SU-DHL-6 (cell line): ENCODE measurements at regions not wholly inside any gene's neighbourhood (a gene's known extent, or its start where the extent isn't known, plus 50 kb on each side); places are given as distances from the start of the nearest gene placed in this dataset.

Experiments
- CTCF ChIP-seq: fragments of 200-600 bp; sonication (generic); IDR thresholded peaks from one replicate; pipeline ENCODE4 v1.5.1; 2017; ENCODE audit warnings: antibody characterized with exemption, mild to moderate bottlenecking, low read length, moderate library complexity; ENCODE audit not compliant: insufficient read depth, poor library complexity, severe bottlenecking
- EZH2phosphoT487 ChIP-seq: fragments of 200-600 bp; sonication (generic), shearing (Covaris generic); conservative IDR thresholded peaks from 2 replicates; pipeline ENCODE4 v1.6.1; 2018; ENCODE audit warnings: mild to moderate bottlenecking, antibody characterized with exemption, low read length, moderate library complexity, mixed read lengths

GRCh38 chr2:125240870-125241269 is 1215.8 kb downstream of the CNTNAP5 start:
- TF ChIP-seq CTCF: no peak
- no peak for TF ChIP-seq EZH2phosphoT487
